Choroid plexus epithelial cell (primary cell): ENCODE measurements at regions not wholly inside any gene's neighbourhood (a gene's known extent, or its start where the extent isn't known, plus 50 kb on each side); places are given as distances from the start of the nearest gene placed in this dataset.
"Not testable (repeated sequence)": the region's sequence is repeated elsewhere in the genome, so short reads cannot be mapped to it uniquely, and the experiment has no call there.

Experiments used
- DNase-seq: peaks from one replicate; pipeline ENCODE4 v3.0.0-alpha.2; 2010; ENCODE audit warnings: low read depth
- H3K4me3 ChIP-seq: 2 replicates; pipeline ENCODE4 v1.5.1; 2011; ENCODE audit warnings: low read depth, mild to moderate bottlenecking, control low read depth, low read length, moderate library complexity
- CTCF ChIP-seq: conservative IDR thresholded peaks from 2 replicates; pipeline ENCODE4 v1.5.1; 2011; ENCODE audit warnings: low read depth, mild to moderate bottlenecking, control low read depth, inconsistent platforms, low read length, moderate library complexity

- TF ChIP-seq CTCF = no peak
- no peak overlapping the region for H3K4me3 ChIP-seq
- no peak for DNase-seq
Measured at GRCh38 chr7:83273699-83274098, 111.0 kb upstream of the PCLO start.

- peak; percentile 65 for TF ChIP-seq CTCF
- no peak overlapping the region for H3K4me3 ChIP-seq
- peak; percentile 84 for DNase-seq
Measured at GRCh38 chr7:83271212-83272099, 108.8 kb upstream of the PCLO start.

- no peak overlapping the region for H3K4me3 ChIP-seq
- TF ChIP-seq CTCF = no peak
- DNase-seq = no peak
Measured at GRCh38 chr7:83270407-83270806, 107.7 kb upstream of the PCLO start.

GRCh38 chr7:83267141-83267631 lies 104.5 kb upstream of the PCLO start:
- TF ChIP-seq CTCF = no peak
- no peak overlapping the region for H3K4me3 ChIP-seq
- DNase-seq = peak; percentile 52

GRCh38 chr7:83263442-83264034 lies 100.9 kb upstream of the PCLO start:
- H3K4me3 ChIP-seq = not testable (repeated sequence)
- peak; percentile 63 for DNase-seq

- H3K4me3 ChIP-seq = no peak overlapping the region
- TF ChIP-seq CTCF = no peak
- DNase-seq = no peak
Measured at GRCh38 chr7:83259064-83259463, 96.4 kb upstream of the PCLO start.

- TF ChIP-seq CTCF = no peak
- DNase-seq = no peak
- H3K4me3 ChIP-seq = no peak overlapping the region
Measured at GRCh38 chr7:83248000-83248399, 85.3 kb upstream of the PCLO start.

GRCh38 chr7:83219231-83219630 lies 56.5 kb upstream of the PCLO start:
- H3K4me3 ChIP-seq, DNase-seq: not testable (repeated sequence)
